ENCODE measurements at regions not wholly inside any gene's neighbourhood (a gene's known extent, or its start where the extent isn't known, plus 50 kb on each side); places are given as distances from the start of the nearest gene placed in this dataset.
A peak's percentile ranks its signal among the peaks of the same experiment; 100 is the strongest.

- CTCF ChIA-PET: no interaction called here
- no peak for DNase-seq (ENCODE audit: low spot score)
- POLR2A ChIA-PET (ENCODE audit: low non-redundant PET): no interaction called here
- no peak overlapping the region for H3K27ac ChIP-seq
- TF ChIP-seq CTCF (conservative IDR thresholded peaks at IDR 0.05; ENCODE audit: low read depth): no peak
These were observed 382.6 kb upstream of the SHH start for GRCh38 chr7:156194813-156195212.

- ChIA-PET POLR2A (ENCODE audit: low non-redundant PET) (no interaction called here), CTCF (interaction anchor here (0.5 to 0.6 kb wide), 2 partner anchors 17 to 353 kb away, joined by 4 read pairs; no protein-coding TSS in a partner anchor)
- no peak for TF ChIP-seq CTCF (conservative IDR thresholded peaks at IDR 0.05; ENCODE audit: low read depth)
- no peak overlapping the region for H3K27ac ChIP-seq
- DNase-seq (ENCODE audit: low spot score): peak; percentile 40
These were observed 380.7 kb upstream of the SHH start for GRCh38 chr7:156192921-156193320.

GRCh38 chr7:156191090-156191489 lies 378.8 kb upstream of the SHH start:
- no peak for TF ChIP-seq CTCF (conservative IDR thresholded peaks at IDR 0.05; ENCODE audit: low read depth)
- DNase-seq (ENCODE audit: low spot score): no peak
- ChIA-PET CTCF (no interaction called here), POLR2A (ENCODE audit: low non-redundant PET) (no interaction called here)
- no peak overlapping the region for H3K27ac ChIP-seq

GRCh38 chr7:156185076-156185475 lies 372.8 kb upstream of the SHH start:
- TF ChIP-seq CTCF (conservative IDR thresholded peaks at IDR 0.05; ENCODE audit: low read depth): no peak
- DNase-seq (ENCODE audit: low spot score): no peak
- POLR2A ChIA-PET (ENCODE audit: low non-redundant PET): no interaction called here
- CTCF ChIA-PET: no interaction called here
- no peak overlapping the region for H3K27ac ChIP-seq

GRCh38 chr7:156184164-156184563 lies 371.9 kb upstream of the SHH start:
- TF ChIP-seq CTCF (conservative IDR thresholded peaks at IDR 0.05; ENCODE audit: low read depth): no peak
- ChIA-PET POLR2A (ENCODE audit: low non-redundant PET) (no interaction called here), CTCF (no interaction called here)
- no peak for DNase-seq (ENCODE audit: low spot score)
- H3K27ac ChIP-seq: no peak overlapping the region

GRCh38 chr7:156180451-156181229 lies 368.4 kb upstream of the SHH start:
- DNase-seq (ENCODE audit: low spot score): no peak
- no peak overlapping the region for H3K27ac ChIP-seq
- no peak for TF ChIP-seq CTCF (conservative IDR thresholded peaks at IDR 0.05; ENCODE audit: low read depth)
- POLR2A ChIA-PET (ENCODE audit: low non-redundant PET): no interaction called here
- CTCF ChIA-PET: no interaction called here

Data from RWPE1 (cell line).